ENCODE measurements at regions not wholly inside any gene's neighbourhood (a gene's known extent, or its start where the extent isn't known, plus 50 kb on each side); places are given as distances from the start of the nearest gene placed in this dataset.

- CTCF ChIA-PET, result interaction anchor here (0.6 kb wide), 1 partner anchor 573 kb away, joined by 4 read pairs; no protein-coding TSS in a partner anchor
- no peak overlapping the region for H4K91ac ChIP-seq (ENCODE audit: insufficient read depth, low read depth, low read length)
- intact Hi-C loops (cut with micrococcal nuclease), result no loop called here
- DNase-seq, result no peak
- H3K56ac ChIP-seq (ENCODE audit: extremely low read depth, insufficient read depth, low read length), result no peak overlapping the region
- no peak overlapping the region for H3K27ac ChIP-seq (ENCODE audit: insufficient read depth, low read length)
- no peak for ATAC-seq (ENCODE audit: low read depth)
- no peak overlapping the region for H3K14ac ChIP-seq (replicated peaks; ENCODE audit: low read depth, low read length)
- H3K27me3 ChIP-seq (ENCODE audit: control insufficient read depth, insufficient read depth, low read length), result peaks cover 41% of the 10 kb centered on the region
- no peak overlapping the region for H2BK20ac ChIP-seq (ENCODE audit: low read depth, low read length)
- no peak for TF ChIP-seq RAD21 (IDR thresholded peaks at IDR 0.05; ENCODE audit: low read length)
- TF ChIP-seq ELK1 (IDR thresholded peaks at IDR 0.05; ENCODE audit: borderline replicate concordance, low read depth, low read length), result no peak
- TF ChIP-seq CEBPB (IDR thresholded peaks at IDR 0.05; ENCODE audit: low read depth, low read length), result no peak
- no peak for TF ChIP-seq POLR2A (IDR thresholded peaks at IDR 0.05; ENCODE audit: low read depth, low read length)
- TF ChIP-seq RCOR1 (IDR thresholded peaks at IDR 0.05; ENCODE audit: insufficient replicate concordance, low read length), result no peak
- TF ChIP-seq SMC3 (IDR thresholded peaks at IDR 0.05; ENCODE audit: low read depth, low read length), result no peak
- TF ChIP-seq BHLHE40 (IDR thresholded peaks at IDR 0.05; ENCODE audit: low read depth, low read length), result no peak
- TF ChIP-seq MAZ (IDR thresholded peaks at IDR 0.05; ENCODE audit: borderline replicate concordance, low read depth, low read length), result no peak
- no peak for TF ChIP-seq MXI1 (IDR thresholded peaks at IDR 0.05; ENCODE audit: borderline replicate concordance, low read depth, low read length)
- no peak for TF ChIP-seq RFX5 (IDR thresholded peaks at IDR 0.05; ENCODE audit: low read depth, low read length)
- TF ChIP-seq MAFK (IDR thresholded peaks at IDR 0.05; ENCODE audit: low read depth, low read length), result no peak
- TF ChIP-seq CTCF (conservative IDR thresholded peaks at IDR 0.05; ENCODE audit: low read depth, low read length), result no peak
- no peaks in the 10 kb centered on the region for H3K36me3 ChIP-seq (ENCODE audit: control insufficient read depth, insufficient read depth, low read length)
- in situ Hi-C loops (cut with MboI; ENCODE audit: low sequenced_read_pairs), result no loop called here
- H3K4me2 ChIP-seq (ENCODE audit: low read depth, low read length), result no peak overlapping the region
- H2AFZ ChIP-seq (replicated peaks; ENCODE audit: low read length, poor library complexity), result no peak overlapping the region
- H2AK9ac ChIP-seq (replicated peaks; ENCODE audit: low read depth, low read length, poor library complexity), result no peak overlapping the region
- H3K9me1 ChIP-seq (ENCODE audit: insufficient read depth, low read length), result no peaks in the 10 kb centered on the region
- no peak overlapping the region for H3K9ac ChIP-seq (ENCODE audit: low read depth, low read length)
- no peak overlapping the region for H4K8ac ChIP-seq (ENCODE audit: low read depth in 2 of 2, low read length in 2 of 2)
- H3K23ac ChIP-seq (ENCODE audit: low read depth, low read length), result no peak overlapping the region
- no peak overlapping the region for H3K18ac ChIP-seq (ENCODE audit: low read depth, low read length)
- H3K4me3 ChIP-seq (ENCODE audit: insufficient read depth, low read depth, low read length), result no peak overlapping the region
- H2BK120ac ChIP-seq (ENCODE audit: low read depth, low read length), result no peak overlapping the region
- H4K20me1 ChIP-seq (ENCODE audit: insufficient read depth, low read length), result no peaks in the 10 kb centered on the region
- no peak overlapping the region for H2BK15ac ChIP-seq (ENCODE audit: low read depth, low read length)
- peaks cover 4% of the 10 kb centered on the region; the same call in 1 of the 2 replicates for H3K9me3 ChIP-seq (ENCODE audit: control insufficient read depth, insufficient read depth, low read length)
- no peaks in the 10 kb centered on the region for H3K4me1 ChIP-seq (ENCODE audit: control insufficient read depth, insufficient read depth, low read length)
- BruUV-seq (replicated peaks), result no TSS peak
- WGBS, 2 experiments (ENCODE audit: extremely low coverage in 2 of 2, insufficient read length in 1 of 2), result no CpG with 5 or more reads among the region's 1 CpG
- H4K5ac ChIP-seq (ENCODE audit: low read depth, low read length), result no peak overlapping the region
- POLR2A ChIA-PET (ENCODE audit: unreplicated experiment), result no interaction called here
- H3K79me1 ChIP-seq (ENCODE audit: low read depth in 1 of 2, low read length in 2 of 2), result no peaks in the 10 kb centered on the region
- dilution Hi-C loops (cut with HindIII; ENCODE audit: low sequenced_read_pairs, unreplicated experiment), result no loop called here
- no peak overlapping the region for H2AK5ac ChIP-seq (ENCODE audit: low read depth, low read length)
- no peak overlapping the region for H2BK5ac ChIP-seq (ENCODE audit: low read depth, low read length, poor library complexity, severe bottlenecking)
- no peak overlapping the region for H3K4ac ChIP-seq (ENCODE audit: low read depth, low read length)
Observed at GRCh38 chr6:3560211-3560610, 103.4 kb upstream of the SLC22A23 start.
